CD4-positive, alpha-beta T cell treated with Interleukin-6 at 100 ng/mL for 8 hours (primary cell): ENCODE measurements at regions not wholly inside any gene's neighbourhood (a gene's known extent, or its start where the extent isn't known, plus 50 kb on each side); places are given as distances from the start of the nearest gene placed in this dataset.
"Not testable (repeated sequence)": the region's sequence is repeated elsewhere in the genome, so short reads cannot be mapped to it uniquely, and the experiment has no call there.

Source experiments
- DNase-seq: peaks from one replicate; pipeline ENCODE4 v3.0.0-alpha.2; 2020; ENCODE audit warnings: mixed read lengths, low spot score

DNA sequence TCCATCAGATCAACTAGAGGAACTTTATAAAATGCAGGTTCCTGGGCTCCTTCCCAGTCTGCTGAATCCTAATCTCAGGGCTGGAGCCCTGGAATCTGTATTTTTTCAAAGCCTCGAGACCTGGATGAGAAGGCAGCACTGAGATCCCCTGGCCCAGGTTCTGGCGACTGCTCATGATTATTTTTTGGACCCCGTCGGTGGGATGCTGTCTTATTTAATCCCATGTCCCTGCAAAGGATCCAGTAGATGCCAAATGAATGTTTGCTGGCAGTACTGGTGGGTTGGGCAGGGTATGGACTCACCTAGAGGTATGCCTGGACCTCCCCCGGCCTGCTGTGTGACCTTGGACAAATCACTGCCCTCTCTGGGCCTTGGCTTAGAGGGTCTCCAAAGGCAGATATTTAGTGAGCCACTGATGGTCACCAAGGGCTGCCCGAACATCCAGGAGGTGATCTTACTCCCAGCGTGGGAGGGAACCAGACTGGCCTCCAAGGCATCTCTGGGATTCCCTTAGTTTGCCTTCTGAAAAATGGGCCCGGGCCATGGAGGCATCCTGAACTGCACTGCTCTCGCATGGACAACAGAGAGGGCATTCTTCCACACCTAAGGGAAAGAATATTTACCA, 91.6 kb upstream of the RUNX3 start:
- DNase-seq, result no peak

DNA sequence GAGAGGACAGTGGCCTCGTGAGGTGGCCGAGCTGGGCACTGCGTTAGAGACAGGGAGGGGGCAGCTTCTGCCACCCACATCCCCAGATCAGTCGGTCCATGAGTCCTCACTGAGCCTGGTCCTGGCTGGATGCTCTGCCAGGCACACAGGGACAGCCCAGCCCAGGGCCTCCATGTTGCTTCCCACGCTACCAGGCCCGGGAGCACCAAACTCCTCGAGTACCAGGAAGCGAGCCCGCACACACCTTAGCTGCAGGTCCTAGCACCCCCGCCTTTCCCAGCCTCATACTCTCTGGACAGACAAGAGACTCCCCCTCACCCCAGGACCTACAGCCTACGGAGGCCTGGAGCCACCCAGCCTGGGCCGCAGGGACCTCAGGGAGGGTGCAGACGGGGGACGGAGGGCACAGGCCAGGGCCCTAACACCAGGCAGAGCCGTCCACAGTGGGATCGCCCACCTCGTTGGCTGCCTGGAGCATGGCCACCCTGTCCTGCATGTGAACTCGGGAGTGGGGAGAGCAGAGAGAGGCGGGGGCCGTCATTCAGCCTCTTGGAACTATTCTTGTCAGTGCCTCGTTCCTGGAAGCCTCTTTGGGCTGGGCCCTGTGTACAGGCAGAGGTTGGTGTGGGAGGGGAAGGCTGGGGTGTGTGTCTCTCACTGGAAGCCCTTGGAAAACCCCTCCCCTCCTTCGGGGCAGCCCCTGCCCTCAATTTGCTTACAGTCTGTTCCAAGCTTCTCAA, 90.9 kb upstream of the RUNX3 start:
- no peak for DNase-seq

DNA sequence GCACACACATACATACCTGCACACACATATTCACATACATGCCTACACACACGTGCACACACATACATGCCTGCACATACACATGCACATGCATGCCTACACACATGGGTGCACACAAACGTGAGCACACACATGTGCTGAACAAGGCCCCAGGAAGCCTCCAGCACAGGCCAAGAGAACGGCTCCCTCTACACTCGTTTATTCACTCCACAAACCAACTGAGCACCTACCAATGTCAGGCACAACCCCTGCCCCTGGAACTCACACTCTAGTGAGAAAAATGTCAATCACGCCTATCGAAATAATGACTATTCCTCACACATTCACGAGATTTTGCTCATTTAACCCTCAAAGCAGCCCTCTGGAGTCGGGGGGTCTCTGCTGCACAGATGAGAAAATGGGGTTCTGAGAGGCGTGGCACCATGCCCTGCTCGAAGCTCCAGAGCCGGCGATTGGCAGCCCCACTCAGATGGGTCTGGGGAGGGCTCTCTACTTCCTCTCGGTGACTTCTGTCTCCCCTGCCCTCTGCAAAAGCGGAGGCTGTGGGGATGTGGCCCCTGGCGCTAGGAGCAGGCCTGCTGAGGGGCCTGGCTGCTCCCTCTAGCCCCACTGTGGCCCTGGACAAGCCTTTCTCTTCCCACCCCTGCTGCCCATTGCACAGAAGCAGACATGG, 90.2 kb upstream of the RUNX3 start:
- DNase-seq, result no peak

DNA sequence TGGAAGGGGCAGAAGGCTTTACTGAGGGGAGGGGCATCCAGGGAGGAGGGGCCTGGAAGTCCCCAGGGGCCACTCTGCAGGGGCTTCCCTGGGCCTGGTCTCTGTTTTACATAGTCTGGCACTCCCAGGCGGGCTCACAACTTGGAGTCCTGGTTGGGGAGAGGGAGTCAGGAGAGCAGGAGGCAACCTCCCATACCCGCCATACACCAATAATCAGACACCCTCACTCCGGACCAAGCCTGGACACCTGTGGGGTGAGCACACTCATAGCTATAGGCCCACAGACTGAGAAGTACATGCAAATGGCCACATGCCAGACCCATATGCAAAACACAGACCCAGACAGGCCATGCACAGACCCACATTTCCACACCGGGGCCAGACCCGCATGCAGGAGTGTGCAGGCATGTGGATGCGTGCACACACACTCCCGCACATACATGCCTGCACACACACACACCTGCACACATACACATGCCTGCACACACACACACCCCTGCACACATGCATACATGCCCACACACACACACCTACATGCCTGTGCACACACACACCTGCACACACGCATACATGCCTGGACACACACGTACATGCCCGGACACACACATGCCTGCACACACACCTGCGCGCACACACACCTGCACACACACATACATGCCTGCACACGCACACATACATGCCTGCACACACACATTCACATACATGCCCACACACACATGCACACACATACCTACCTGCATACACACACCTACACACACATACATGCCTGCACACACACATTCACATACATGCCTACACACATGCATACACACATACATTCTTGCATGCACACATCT, 89.5 kb upstream of the RUNX3 start:
- DNase-seq, result no peak

DNA sequence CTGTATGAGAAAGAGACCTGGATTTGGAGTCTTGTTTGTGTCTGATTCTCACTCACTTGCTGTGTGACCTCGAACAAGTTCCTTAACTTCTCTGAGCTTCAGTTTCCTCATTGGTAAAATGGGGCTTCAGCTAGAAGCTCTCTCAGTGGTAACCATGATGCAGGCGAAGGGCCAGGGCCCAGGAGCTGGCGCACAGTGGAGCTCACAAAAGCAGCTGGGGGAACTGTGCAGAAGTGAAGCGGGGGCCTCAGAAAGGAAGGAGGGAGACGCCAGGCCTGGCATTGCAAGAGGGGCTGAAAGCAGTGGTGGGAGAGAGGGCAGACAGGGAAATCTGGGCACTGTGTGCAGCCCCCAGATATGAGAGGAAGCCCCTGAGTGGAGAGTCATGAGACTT, 88.9 kb upstream of the RUNX3 start:
- DNase-seq, result no peak

DNA sequence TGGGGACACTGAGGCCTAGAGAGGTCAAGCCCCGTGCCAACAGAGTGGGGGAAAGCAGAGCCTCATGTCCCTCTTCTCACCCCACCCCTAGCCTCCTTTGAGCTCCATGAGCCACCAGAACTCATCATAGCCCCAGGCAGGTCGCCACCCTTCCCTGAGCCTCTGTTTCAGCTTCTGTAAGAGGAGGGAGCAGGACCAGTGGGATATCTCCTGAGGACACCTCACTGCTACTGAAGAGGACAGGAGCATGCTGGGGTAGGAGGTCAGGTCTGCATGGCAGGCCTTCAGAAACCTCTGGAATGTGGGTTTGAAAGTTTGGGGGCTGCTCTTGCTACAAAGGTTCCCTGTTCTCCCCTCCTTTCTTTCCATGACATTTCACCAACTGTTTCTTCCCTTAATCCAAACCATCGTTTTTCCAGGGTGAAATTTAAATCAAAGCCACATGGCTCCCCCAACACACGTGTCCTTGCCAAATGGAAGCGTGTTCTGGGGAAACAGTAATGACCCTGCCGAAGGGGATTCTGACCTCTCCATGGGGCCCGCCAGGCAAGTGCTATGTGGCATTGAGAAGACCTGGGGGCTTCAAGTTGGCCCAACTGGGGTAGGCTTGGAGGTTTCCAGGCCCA, 88.1 kb upstream of the RUNX3 start:
- DNase-seq, result no peak

DNA sequence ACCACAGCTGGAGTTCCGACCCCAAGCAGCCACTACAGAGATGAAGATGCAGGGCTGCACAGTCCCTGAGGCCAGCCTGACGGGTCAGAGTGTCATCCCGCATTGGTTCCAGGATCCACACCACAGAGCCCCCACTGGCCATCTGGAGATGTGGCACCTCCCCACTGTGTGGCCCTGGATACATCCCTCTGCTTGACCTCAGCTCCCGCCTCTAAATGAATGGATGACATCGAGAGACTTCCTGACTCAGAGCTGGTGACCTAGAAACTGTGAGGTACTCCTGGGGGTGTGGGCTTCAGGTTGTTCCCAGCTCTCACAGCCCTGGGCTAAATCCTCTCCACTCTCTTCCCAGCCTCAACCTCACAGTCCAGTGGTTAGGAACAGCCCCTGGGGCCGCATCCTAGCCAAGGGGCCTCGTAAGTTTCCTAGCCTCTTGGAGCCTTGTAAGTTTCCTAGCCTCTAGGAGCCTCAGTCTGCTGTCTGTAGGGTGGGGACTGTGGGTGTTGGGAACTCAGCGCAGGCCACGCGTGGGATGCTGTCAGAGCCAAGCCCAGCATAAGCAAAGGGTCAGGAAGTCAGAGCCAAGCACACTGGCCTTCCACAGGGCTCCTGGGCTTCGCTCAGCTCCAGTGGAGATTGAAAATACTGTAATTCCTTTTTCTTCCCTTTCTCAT, 87.5 kb upstream of the RUNX3 start:
- DNase-seq, result no peak

DNA sequence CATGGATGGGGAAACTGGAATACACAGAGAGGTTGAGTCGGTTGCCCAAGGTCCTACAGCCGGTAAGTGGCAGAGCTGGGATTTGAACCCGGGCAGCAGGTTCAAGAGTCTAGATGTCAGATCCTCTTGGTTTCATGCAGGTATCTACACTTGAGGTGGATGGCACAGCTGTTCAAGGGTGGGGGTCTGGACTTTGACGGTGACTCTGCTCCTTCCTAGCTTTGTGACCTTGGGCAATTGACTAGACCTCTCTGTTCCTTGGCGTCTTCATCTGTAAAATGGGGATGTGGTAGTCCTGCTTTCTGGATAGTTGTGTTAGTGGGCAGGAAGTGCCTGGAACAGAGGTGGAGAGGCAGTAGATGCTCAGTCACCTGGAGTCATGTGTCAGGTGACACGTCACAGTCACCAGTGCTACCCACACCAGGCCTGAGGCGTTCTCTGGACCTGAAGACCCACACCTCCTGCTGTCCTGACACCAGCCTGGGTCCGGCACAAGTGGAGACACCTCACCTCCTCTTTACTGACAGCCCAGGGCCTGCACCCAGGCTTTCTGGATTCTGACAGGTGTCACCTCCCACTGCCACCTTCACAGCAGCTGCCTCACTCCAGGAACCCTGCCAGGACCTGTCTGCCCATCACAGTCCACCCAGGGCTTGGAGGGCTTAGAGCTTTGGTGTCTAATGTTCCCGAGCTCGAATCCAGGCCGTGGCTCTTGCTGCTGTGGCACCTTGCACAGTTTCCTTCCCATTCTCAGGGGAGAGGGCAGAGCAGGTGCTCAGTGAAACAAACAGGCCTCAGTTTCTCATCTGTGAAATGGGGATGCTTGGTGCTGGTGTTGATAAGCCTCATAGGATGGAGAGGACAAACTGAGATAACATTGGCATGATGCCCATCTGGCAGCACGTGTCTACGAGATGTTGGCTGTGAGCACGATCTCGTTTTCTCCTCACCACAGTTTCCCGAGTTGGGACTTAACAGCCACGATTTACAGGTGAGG, 83.2 kb upstream of the RUNX3 start:
- DNase-seq, result no peak

DNA sequence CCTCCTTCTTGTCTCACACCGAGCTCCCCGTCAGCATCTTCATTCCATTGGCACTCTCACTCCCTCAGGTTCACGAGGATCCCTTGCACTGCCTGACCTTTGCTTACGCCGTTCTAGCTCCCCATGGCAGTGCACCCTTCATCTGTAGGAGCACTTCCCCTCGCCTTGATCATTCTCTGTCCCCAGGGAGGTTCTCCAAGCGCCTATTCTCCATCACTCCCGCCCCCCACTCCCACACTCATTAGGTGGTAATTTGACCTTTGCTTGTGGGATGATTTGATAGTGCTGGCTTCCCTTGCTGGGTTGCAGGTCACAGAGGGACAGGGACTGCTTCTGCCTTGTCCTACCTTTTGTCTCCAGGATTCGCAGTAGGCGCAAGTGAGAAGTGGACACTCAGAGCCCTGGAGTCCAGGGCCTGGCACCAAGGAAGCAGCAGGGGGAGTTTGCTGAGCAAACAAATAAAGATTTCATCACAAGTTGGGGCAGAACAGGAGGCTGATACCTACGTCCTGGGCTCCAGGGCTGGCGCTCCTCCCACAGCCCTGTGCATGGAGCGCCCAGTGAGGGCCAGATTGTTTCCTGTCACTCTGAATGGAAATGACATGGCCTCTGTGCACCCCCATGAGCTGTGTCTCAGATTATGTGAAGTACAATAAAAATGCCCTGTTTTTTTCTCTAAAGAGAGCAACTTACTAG, 82.0 kb upstream of the RUNX3 start:
- DNase-seq, result no peak

DNA sequence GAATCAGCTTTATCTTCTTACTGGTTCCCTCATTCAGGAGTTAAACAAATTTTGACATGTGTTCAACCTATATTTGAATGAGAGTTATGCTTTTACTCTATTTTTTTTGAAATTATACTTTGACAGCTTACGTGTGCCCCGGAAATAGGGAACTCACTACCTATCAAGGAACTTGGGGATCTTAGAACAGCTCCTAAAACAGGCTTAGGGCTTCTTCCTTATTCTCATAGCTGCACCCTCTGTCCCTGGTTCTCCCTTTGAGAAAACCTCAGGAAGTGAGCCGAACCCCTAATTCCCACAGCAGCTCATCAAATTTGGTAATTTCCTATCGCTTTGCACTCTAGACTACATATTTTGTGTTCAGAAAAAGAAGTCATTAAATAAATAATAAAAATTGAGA, 81.2 kb upstream of the RUNX3 start:
- no peak for DNase-seq

DNA sequence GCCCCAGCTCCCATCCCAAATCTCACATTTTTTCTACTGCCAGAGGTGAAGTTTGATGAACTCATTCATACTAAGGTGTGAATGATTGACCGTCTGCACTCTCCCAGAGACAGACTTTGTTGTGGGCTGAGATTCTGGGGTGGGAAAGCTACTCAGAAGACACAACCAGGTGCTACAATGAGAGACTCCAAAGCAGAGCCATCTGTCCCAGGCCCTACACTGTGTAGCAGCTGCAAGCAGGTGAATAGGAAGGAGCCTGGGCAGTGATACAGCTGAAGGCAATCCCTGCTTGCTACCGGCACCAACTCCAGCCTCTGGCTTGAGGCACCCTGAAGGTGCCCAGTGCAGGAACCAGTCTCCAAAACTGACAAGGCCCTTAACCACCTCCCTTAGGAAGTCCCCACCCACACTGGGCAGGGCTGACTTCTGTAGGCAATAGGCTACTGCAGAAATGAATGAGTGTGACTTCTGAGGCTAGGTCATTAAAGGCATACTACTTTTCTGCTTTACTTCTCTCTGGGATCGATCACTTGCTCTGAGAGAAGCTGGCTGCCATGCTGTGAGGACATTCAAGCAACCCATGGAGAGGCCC, 79.7 kb upstream of the RUNX3 start:
- DNase-seq, result no peak

DNA sequence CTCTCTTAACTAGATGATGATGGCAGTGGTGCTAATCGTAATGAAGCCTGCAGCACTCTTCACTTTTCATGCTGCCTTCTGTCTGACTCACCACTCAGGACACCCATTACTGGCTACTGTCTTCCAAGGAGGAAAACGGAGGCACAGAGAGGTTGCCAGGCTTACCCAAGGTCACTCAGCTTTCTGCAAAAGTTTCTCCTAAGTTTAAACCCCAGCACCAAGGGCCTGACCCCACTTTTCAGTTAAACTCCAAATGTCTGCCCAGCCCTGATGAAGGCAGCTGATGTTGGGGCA, 78.1 kb upstream of the RUNX3 start:
- DNase-seq, result no peak

DNA sequence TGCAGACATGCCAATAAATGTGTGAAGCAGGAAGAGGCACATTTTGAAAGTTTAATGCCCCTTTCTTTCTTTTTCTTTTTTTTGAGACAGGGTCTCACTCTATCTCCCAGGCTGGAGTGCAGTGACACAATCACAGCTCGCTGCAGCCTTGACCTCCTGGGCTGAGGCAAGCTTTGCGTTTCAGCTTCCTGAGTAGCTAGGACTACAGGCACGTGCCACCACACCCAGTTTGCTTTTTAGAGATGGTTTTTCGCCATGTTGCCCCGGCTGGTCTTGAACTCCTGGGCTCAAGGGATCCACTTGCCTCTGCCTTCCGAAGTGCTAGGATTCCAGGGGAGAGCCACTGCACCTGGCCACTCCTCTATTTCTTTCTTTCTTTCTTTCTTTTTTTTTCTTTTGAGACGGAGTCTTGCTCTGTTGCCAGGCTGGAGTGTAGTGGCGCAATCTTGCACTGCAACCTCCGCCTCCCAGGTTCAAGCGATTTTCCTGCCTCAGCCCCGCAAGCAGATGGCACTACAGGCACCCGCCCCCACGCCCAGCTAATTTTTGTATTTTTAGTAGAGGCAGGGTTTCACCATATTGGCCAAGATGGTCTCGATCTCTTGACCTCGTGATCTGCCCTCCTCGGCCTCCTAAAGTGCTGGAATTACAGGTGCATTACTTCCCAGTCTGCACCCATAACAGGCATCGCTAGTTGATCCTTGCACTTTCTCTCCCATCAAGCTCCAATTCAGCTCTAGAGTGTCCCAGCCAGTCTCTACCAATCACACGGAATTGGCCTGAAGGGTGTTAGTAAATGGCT, 77.5 kb upstream of the RUNX3 start:
- DNase-seq, result not testable (repeated sequence)

DNA sequence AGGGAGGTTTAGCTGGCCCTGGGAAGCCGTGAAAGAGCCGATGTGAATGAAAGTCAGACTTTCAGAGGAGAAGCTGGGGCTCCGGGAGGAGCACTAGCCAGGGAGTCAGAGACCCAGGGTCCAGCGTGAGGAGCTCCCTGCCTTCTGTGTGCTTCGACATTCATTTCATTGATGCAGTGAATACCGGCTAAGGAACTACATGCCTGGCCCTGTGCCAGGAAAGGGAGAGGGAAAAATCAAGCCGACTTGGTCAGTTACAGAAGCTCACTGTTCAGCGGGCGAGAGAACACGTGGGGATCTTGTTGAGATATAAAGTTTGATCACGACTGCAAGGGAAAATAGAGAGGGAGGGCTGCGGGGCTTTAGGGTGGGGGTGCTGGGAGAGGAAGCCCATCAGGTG, 76.7 kb upstream of the RUNX3 start:
- DNase-seq, result no peak

DNA sequence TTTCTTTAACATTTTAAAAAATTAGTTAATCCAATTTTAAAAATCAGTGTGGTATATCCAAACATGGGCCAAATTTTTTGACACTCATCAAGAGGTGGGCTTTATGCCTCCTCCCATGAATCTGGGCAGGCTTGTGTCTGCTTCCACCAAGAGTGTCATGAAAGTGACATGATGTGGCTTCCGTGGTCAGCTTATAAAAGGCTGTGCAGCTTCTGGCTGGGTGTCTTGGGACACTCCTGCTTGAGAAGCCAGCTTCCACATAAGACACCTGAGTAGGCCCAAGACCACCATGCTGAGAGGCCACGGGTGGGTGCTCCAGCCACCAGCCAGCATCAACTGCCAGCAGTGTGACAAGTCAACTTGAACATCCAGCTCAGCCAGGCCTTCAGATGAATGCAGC, 74.3 kb upstream of the RUNX3 start:
- no peak for DNase-seq

DNA sequence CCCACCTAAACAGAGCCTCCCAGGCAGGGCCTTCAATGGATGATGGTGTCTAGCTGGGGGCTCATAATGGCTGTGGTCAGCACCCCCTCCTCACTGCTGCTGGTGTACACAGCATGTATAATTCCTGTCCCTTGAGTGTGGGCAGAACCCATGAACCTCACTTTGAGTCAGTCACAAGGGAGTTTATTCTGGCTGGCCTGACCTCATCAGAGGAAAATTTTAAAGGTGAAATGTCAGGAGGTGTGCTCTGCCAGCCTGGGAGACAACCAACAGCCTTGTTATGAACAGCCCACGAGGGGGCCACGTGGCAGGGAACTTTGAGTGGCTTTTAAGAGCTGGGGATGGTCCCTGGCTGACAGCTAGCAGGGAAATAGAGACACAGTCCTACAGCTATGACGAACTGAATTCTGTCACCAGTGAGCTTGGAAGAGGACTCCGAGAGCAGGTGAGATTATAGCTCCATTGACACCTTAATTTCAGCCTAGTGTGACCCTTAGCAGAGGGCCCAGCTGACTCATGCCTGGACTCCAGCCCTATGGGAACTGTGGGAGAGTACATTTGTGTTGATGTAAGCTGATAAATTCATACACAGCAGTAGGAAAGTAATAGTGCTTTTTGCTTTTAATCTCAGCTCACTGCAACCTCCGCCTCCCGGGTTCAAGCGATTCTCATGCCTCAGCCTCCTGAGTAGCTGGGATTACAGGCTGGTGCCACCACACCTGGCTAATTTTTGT, 73.5 kb upstream of the RUNX3 start:
- no peak for DNase-seq

DNA sequence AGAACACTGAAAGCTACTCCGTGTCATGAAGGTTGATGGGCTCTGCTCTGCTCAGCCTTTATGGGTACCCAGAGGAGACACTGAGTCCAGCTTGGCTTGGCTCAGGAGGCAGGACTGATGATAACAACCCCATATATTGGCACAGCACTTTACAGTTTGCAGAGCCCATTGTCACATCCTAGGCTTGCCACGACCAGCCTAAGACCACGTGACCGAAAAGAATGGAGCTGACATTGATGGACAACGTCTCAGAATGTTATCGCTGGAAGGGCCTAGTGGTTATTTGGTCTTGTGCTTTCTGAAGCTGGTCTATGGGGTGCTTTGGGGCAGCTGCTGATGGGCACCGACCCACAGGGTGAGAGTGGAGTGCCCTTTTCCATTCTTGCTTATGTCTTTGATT, 72.9 kb upstream of the RUNX3 start:
- no peak for DNase-seq
